Stimulated activated CD4-positive, alpha-beta T cell treated with anti-CD3 and anti-CD28 coated beads, Interleukin-12 subunit alpha, Interleukin-12 subunit beta, amount 100 ng/mL, for 48 hours (primary cell): ENCODE measurements at regions not wholly inside any gene's neighbourhood (a gene's known extent, or its start where the extent isn't known, plus 50 kb on each side); places are given as distances from the start of the nearest gene placed in this dataset.

Experiments used
- DNase-seq, 3 donors: peaks; one replicate each; pipeline ENCODE4 v3.0.0-alpha.2; 2020; ENCODE audit warnings: low read depth in 2 of 3, low spot score in 1 of 3

DNA sequence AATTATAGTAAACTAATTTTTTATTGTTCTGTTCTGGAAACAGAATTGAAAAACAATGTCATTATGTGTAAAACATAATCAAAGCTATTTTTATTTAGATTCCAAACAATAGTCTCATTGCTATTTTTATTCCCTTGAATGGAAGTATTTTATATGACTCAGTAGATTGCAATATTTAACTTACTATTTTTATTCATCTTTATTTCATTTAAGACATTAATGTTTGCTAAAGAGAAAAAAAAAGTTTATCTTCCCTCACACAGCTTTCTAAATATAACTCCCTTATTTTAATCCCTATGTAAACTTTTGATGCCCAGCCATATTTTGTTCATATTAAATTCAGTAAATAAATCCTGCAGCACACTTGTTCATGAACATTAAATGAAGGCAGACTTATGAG is 622.4 kb downstream of the SLC6A15 start:
- DNase-seq, result no peak

DNA sequence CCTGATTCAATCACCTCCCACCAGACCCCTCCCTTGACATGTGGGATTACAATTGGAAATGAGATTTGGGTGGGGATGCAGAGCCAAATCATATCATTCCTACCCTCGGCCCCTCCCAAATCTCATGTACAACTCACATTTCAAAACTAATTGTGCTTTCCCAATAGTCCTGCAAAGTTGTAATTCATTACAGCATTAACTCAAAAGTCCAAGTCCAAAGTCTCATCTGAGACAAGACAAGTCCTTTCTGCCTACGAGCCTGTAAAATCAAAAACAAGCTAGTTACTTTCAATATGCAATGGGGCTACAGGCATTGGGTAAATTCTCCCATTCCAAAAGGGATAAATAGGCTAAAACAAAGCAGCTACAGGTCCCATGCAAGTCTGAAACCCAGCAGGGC is 634.6 kb downstream of the SLC6A15 start:
- no peak for DNase-seq

DNA sequence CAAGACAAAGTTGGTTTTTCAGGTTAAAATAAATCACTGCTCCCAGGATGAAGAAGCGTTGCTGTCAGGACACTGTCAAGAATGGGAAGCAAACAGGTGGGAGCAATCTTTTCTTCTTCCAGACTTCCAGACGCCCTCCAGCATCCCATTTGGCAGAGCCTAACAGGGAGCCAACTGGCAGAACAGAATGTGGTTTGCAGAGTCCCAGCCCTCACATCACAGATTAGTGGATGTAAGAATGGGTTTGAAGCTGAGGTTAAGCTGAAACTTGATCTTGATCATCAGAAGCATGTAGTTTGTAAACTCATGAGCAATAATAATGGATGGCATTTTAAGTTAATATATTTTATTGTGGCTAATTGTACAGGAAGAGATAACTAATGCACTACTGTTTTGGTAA is 636.4 kb downstream of the SLC6A15 start:
- DNase-seq, result no peak

DNA sequence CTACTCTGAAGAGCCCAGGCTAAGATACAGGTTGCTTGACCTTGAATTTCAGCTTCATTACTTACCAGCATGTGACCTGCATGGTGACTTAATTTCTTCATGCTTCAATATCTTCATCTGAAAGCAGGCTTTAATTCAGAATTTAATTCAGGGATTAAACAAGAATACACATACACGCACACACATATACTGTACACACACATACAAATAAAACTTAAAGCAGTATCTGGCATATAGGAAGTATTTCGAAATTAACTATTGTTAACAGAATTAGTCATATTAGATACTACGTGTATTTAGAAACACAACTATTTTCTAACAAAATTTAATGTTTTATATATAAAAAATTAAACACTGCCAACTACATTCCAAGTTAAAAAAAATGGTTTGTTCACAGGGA is 640.3 kb downstream of the SLC6A15 start:
- no peak for DNase-seq

DNA sequence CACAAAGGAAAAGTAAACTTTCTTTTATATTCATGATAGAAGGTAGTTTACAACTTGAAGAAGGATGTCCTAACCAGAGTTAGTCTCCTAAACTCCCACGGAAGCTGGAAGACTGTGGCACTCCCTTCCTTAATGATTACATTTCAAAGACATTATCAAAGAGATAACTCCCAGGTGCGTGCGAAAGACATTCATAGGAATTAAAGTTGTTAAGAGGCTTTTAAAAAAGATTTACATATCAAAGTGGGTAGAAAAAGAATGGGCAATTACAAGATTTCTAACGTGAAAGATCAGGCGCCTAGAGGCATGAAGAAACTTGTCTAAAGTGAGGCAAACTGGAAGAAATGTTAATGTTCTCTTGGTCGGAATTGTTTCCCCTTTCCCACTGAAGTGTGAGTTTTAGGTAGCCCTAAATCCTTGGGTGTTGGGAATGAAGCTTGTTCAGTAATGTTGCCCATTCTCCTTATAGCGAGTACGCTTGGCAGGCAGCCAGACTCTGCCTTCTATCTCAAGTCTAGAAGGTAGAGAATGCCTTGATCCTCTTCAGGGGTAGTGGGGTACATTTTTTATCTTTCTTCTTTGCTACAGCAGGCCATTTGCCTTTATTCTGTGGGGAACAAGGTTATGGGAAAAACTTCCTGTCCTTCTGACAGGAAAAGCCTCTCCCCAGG is 642.0 kb downstream of the SLC6A15 start:
- DNase-seq, result no peak

DNA sequence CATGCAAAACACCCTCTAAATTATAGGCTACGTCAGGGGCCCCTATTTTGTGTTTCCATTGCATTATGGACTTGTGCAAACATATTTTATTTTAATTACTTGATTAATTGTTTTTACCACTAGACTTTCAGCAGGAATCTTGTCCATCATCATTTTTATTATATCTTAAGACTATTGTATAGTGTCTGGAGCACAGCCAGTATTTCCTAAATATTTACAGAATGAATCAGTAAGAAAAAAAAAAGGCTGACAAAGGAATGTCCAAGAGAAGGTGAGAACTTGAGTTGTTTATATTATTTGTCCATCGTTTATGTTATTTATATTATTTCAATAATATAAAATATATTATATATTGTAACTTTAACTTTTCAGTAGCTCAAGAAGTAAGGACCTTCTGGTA is 664.7 kb downstream of the SLC6A15 start:
- DNase-seq, result no peak

DNA sequence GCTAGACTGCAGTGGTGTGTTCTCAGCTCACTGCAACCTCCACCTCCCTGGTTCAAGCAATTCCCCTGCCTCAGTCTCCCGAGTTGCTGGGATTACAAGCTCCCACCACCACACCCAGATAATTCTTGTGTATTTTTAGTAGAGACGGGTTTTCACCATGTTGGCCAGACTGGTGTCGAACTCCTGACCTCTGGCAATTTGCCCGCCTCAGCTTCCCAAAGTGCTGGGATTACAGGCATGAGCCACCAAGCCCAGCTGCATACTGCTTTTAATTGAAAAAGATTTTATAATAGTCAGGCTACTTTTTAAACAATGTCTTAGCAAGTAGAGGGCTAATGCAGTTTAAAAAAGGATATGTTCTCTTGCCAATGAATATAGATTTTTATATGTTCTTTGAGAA is 668.9 kb downstream of the SLC6A15 start:
- DNase-seq, result no peak

DNA sequence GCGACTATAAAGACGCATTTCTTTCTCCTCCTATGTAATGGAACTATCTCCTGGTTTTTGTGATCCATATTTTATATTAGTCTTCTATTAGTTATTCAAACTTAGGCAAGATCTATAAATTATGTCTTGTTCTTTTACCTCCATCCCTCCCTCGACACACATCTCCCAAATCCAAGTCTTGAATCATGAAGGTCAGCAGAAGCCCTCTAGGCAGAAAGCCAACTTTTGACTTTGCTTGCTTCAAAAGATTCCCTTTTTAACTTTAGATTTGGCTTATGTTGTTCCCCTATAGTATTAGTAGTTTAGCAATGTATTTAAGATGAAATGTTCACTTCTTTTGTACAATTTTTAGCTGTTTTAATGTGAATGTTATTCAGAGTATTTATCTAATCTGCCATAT is 689.8 kb downstream of the SLC6A15 start:
- no peak for DNase-seq

DNA sequence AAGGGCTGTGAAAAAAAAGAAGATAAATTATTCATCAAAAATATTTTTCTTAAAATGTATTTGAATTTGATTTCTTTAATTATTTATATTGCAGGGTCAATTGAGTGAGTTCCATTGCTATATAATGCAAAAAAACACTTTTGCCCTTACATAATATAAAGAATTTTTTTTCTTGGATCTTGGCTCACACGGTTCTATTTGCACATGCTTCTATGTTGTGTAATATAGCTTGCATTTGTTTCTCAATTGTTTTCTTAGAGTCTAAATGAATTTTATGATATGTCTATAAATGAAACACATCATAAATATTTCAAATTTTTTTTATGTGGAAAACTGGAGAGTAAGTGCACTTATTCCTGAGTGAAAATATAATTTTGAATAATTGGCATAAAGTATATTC is 694.2 kb downstream of the SLC6A15 start:
- DNase-seq, result no peak

DNA sequence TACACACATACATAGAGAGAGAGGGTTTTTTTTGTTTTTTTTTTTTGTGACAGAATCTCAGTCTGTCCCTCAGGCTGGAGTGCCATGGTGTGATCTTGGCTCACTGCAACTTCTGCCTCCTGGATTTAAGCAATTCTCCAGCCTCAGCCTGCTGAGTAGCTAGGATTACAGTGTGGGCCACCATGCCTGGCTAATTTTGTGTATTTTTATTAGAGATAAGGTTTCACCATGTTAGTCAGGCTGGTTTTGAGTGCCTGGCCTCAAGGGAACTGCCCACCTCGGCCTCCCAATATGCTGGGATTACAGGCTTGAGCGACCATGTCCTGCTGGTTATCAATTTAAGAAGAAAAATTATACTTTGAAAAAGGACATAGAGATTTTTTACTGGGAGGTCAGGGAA is 710.6 kb downstream of the SLC6A15 start:
- DNase-seq, result no peak

DNA sequence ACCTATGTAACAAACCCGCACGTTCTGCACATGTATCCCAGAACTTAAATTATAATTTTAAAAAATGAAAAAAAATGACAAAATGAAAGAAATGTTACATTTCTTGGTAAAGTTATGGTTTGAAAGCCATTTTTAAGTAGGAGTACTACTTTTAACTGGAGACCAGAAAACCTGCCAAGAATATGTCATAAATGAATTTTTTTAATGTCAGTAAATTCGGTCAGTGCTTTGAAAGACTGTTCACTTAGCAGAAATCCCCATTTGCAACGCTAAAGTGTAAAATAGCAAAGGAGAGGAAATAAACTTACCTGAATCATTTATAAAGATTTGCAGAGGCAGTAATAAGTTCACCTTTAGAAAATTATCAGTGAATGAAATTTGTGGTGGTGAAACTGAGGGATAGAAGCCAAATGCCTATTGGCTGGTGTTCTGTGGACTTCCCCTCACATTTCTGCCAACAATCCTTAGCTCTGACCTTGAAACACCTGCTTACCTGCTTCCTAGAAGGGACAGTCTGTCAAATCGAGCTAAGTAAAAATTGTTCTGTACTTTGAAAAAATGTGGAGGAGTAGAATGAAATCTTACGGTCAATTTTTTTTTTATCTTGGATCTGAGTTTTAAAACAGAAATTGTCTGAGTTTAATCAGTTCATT is 714.2 kb downstream of the SLC6A15 start:
- DNase-seq, result no peak

DNA sequence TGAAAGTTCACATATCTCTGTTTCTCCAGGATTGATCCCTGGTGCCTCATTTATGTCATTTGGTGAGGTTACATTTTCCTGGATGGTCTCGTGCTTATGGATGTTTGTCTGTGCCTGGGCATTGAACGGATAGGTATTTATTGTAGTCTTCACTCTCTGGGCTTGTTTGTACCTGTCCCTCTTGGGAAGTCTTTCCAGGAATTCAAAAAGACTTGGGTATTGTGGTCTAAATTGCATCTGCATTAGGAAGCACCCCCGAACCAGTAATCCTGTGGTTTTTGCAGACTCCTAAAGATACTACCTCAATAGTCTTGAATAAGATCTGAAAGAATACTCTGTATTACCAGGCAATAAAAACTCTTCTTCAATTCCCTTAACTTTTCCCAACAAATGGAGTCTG is 720.8 kb downstream of the SLC6A15 start:
- no peak for DNase-seq

DNA sequence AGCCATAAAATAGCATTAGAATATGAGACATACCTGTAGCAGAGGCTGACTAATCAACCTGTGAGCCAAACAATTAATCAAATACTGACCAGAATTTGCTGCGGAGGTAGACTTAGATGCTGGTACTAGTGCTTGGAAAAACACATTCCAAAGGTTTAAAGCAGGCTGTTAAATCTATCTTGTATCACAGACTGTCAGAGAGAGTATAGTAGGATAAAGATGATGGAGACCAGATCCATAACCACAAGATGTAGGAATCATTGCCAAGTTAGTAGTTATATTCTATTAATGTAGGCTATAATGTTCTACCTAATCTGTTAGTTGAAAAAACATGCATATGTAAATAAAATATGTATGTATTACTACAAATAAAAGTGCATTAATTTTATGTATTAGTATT is 726.2 kb downstream of the SLC6A15 start:
- no peak for DNase-seq

DNA sequence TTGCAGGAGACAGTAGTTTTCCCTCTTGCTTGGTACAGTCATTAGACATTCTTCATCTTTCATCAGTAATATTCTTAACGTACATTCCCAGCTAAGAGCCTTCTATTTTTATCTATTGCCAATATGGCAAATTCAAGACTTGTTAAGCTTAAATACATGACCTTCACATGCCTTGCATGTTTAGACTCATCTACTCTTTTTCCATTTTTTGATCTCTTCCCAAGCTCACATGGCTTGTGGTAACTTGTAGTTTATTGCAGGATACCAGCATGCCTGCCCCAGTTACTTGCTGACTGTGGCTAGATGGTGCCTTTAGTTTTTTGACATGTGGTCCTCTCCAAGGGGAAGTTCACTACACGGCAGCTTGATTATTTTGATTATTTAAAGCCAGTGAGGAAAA is 729.0 kb downstream of the SLC6A15 start:
- DNase-seq, result no peak

DNA sequence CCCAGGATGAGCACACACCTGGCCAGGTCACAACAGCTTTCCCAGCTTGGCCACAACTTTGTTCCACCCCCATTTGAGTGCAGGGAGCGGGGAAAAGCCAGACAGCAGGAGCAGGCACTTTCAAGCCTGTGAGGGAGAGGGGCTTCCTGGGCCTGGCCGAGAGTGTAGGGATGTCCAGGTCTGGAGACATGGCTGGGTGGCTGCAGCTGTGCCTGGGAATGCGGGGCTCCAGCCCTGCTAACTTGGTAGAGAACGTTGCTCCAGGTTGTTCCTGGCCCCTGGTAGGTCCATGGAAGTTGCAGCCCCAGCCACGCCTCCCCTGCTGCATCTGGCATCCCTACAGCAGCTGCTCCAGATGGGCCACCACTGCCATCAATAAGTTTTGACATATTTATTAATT is 738.5 kb downstream of the SLC6A15 start:
- no peak for DNase-seq

DNA sequence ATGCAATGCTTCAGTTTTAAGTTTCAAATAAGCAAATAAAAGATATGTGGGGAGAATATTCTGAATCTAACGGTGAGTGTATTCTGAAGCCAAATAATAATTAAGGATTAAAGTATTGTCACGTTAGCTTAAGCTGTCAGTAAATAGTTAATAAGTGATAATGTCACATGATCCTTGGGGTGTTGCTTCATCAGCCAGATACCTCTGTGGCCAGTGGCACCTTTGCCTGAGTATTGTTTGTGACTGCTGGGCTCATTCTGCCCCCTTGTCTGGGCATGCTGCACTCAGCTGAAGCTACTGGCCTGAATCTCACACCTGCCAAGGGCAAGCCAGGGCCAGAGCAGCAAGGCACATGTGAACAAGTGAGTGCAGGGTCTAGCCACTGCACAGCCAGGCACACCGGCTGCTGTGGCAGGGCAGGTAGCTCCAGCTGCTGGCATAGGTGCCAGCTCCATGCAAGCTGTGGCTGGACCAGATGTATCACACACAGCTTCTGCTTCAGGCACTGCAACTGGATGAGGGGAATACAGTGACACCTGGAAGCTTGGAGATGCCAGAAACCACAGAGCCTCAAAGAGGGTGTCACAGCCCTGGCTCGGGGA is 739.7 kb downstream of the SLC6A15 start:
- no peak for DNase-seq

DNA sequence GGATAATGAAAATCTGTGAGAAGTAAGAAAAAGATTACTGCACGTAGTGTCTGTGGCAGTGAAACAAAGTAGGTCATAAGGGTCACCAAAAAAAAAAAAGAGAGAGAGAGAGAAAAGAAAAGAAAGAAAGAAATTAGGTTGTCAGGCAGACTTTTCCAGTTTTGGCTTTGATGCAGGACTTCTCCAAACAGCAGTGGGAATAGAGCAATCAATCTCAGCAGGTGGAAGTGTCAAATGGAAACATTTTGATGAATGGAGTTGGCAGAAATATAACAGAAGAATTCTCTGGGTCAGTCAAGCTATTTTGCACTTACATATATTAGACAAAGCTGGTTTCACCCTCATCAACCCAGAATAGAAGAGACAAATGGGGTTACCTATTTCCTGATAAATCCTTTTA is 745.8 kb downstream of the SLC6A15 start:
- no peak for DNase-seq

DNA sequence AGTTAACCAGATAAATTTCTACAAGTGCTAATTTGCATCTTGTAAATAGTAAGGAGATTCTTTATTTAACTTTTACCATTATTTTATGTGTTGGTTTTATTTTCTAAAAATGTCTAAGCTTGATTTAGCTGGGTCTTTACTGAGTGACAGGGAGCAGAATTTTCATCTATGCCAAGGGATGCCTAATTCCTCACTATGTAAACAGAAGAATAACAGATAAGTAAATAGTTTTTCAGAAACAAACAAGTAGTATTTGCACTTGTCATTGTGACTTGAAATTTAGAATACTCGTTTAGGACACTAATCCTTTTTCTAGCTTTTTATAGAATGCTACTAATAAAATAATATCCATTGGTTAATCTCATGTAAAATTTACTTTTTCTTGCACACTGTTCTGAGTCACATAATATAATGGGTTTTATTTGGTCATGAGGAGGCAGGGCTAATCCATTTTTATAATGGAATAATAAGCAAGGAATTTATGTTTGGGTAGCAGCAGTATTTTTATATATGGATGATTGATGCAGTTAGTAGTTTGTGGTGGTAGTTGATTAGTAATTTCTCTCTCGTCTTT is 746.5 kb downstream of the SLC6A15 start:
- DNase-seq, result no peak

DNA sequence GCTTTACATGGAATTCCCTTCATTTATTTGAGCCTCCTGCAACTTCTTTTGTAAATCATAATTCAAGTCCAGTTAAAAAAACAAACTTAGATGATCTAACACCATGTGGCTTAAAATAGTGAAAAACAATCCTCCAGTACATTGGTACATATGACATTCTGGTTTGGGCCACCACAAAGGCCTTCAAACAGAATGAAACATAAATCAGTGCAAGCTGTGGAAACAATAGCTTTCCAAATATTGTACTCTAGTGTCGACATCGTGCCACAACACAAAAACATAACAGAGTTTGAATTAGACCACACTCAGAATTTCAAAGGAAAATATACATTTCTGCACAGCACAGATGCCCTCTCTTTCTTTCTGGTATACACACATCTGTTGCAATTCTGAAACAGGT is 751.3 kb downstream of the SLC6A15 start:
- DNase-seq, result no peak

DNA sequence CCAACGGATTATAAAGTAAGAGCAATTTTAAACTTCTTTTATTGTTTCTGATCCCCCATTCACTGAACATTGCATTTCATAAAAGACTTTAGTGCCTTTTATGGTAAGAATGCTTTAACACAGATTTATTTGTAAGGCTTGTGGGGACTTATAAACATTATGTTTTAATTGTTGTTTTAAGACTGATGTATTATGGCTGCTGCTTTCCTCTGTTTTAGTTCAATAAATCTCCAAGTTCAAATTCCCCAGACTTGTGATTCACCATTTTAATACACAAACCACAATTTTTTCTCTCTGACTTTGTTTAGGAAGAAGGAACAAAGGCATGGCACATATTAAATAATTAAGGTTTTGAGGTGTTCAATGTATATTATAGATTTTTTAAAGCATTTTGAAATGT is 753.3 kb downstream of the SLC6A15 start:
- no peak for DNase-seq

DNA sequence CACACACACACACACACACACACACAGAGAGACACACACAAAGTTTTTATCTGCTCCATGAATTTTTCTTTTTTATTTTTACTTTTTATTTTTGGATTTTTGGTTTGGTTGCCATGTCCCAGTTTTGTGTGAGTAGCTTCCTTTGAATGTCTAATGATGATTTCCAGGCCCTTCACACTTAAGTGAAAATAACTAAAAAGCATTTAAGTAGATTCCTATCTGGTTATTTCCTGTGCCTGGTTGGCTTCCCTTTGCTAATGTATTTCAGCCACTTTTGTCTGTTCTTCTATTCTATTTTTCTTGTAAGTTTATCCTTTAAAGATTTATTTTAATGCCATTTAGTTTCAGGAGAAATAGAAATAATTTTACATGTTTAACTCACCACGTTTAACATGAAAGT is 755.4 kb downstream of the SLC6A15 start:
- DNase-seq, result no peak
